GM23338 (cell line): ENCODE measurements at regions not wholly inside any gene's neighbourhood (a gene's known extent, or its start where the extent isn't known, plus 50 kb on each side); places are given as distances from the start of the nearest gene placed in this dataset.

Experiments used
- ATAC-seq: fragments of 200-7000 bp; cut with Tn5 transposase; 3 replicates; pipeline ENCODE4 v1.9.1; 2020
- DNase-seq: peaks from one replicate; pipeline ENCODE4 v3.0.0-alpha.2; 2015; ENCODE audit warnings: low spot score
- H2AFZ ChIP-seq: fragments of 200-600 bp; sonication (generic); 2 replicates; pipeline ENCODE4 v1.8.0; 2016; ENCODE audit warnings: antibody characterized with exemption, mild to moderate bottlenecking, moderate library complexity
- H3F3A ChIP-seq: fragments of 200-600 bp; sonication (generic); replicated peaks from 2 replicates; pipeline ENCODE4 v1.8.0; 2017; ENCODE audit warnings: antibody characterized with exemption, mixed run types, low read depth
- H3K27ac ChIP-seq: fragments of 200-600 bp; sonication (generic); 2 replicates; pipeline ENCODE4 v1.6.1; 2016; ENCODE audit warnings: low read depth
- H3K27me3 ChIP-seq: fragments of 200-600 bp; sonication (generic); 2 replicates; pipeline ENCODE4 v1.8.0; 2016; ENCODE audit warnings: mild to moderate bottlenecking, mixed run types, moderate library complexity; ENCODE audit not compliant: insufficient read depth
- H3K36me3 ChIP-seq: fragments of 200-600 bp; sonication (generic); 2 replicates; pipeline ENCODE4 v1.8.0; 2016; ENCODE audit warnings: mild to moderate bottlenecking; ENCODE audit not compliant: insufficient read depth
- H3K4me1 ChIP-seq: fragments of 200-600 bp; sonication (generic); 2 replicates; pipeline ENCODE4 v1.8.0; 2016; ENCODE audit warnings: mild to moderate bottlenecking, moderate library complexity; ENCODE audit not compliant: insufficient read depth
- H3K4me2 ChIP-seq: fragments of 200-600 bp; sonication (generic); 2 replicates; pipeline ENCODE4 v1.7.1; 2017; ENCODE audit warnings: mixed run types
- H3K4me3 ChIP-seq: fragments of 200-600 bp; sonication (generic); 2 replicates; pipeline ENCODE4 v1.6.1; 2016; ENCODE audit warnings: mixed run types
- H3K79me2 ChIP-seq: fragments of 200-600 bp; sonication (generic); replicated peaks from 2 replicates; pipeline ENCODE4 v1.8.0; 2017; ENCODE audit warnings: mild to moderate bottlenecking; ENCODE audit not compliant: insufficient read depth
- H3K9me2 ChIP-seq: fragments of 200-600 bp; sonication (generic); 2 replicates; pipeline ENCODE4 v1.8.0; 2017; ENCODE audit not compliant: insufficient read depth
- H4K20me1 ChIP-seq: fragments of 200-600 bp; sonication (generic); replicated peaks from 2 replicates; pipeline ENCODE4 v1.8.0; 2017; ENCODE audit warnings: mild to moderate bottlenecking; ENCODE audit not compliant: insufficient read depth
- H3K27ac Mint-ChIP-seq: 2 replicates; pipeline ENCODE4 v1.8.0; 2020; ENCODE audit warnings: inconsistent platforms, mild to moderate bottlenecking, moderate library complexity, mixed read lengths
- H3K27me3 Mint-ChIP-seq: 3 replicates; pipeline ENCODE4 v1.8.0; 2022; ENCODE audit warnings: low read depth, mild to moderate bottlenecking, moderate library complexity, mixed read lengths, inconsistent platforms; ENCODE audit not compliant: insufficient read depth, poor library complexity
- H3K36me3 Mint-ChIP-seq: 3 replicates; pipeline ENCODE4 v1.8.0; 2021; ENCODE audit warnings: low read depth, mild to moderate bottlenecking, inconsistent platforms, moderate library complexity, mixed read lengths
- H3K4me1 Mint-ChIP-seq: 3 replicates; pipeline ENCODE4 v1.8.0; 2020; ENCODE audit warnings: mild to moderate bottlenecking, inconsistent platforms, mixed read lengths
- H3K4me3 Mint-ChIP-seq: 3 replicates; pipeline ENCODE4 v1.8.0; 2021; ENCODE audit warnings: moderate library complexity, mild to moderate bottlenecking, inconsistent platforms, mixed read lengths
- H3K9me3 Mint-ChIP-seq: 3 replicates; pipeline ENCODE4 v1.8.0; 2020; ENCODE audit warnings: moderate library complexity, mild to moderate bottlenecking, inconsistent platforms, mixed read lengths
- EZH2 ChIP-seq: fragments of 200-600 bp; sonication (generic); IDR thresholded peaks from one replicate; pipeline ENCODE4 v1.8.0; 2017; ENCODE audit warnings: antibody characterized with exemption, mild to moderate bottlenecking, low read depth; ENCODE audit not compliant: unreplicated experiment
- EZH2phosphoT487 ChIP-seq: fragments of 200-600 bp; sonication (generic); IDR thresholded peaks from one replicate; pipeline ENCODE4 v1.8.1; 2018; ENCODE audit warnings: antibody characterized with exemption; ENCODE audit not compliant: unreplicated experiment
- ZNF462 ChIP-seq: fragments of 250-450 bp; sonication (Bioruptor Pico); IDR thresholded peaks from 2 replicates; pipeline ENCODE4 v1.5.0; 2020; ENCODE audit warnings: mild to moderate bottlenecking, moderate library complexity
- TF ChIP-seq, protein P1 (sequence below): IDR thresholded peaks from one replicate; pipeline ENCODE4 v1.6.1; 2018; ENCODE audit warnings: antibody characterized with exemption; ENCODE audit not compliant: unreplicated experiment

- Histone ChIP-seq H2AFZ (no peak overlapping the region), H4K20me1 (no peaks in the 10 kb centered on the region), H3K9me2 (no peaks in the 10 kb centered on the region), H3K4me1 (peaks cover 40% of the 10 kb centered on the region), H3K27me3 (no peaks in the 10 kb centered on the region), H3K4me3 (no peak overlapping the region), H3K36me3 (no peaks in the 10 kb centered on the region), H3F3A (no peaks in the 10 kb centered on the region), H3K4me2 (no peak overlapping the region), H3K27ac (no peak overlapping the region), H3K79me2 (peaks cover 83% of the 10 kb centered on the region)
- DNase-seq (no peak), ATAC-seq (no peak)
- Mint-ChIP-seq H3K27me3 (peaks cover 14% of the 10 kb centered on the region), H3K4me3 (no peak overlapping the region), H3K36me3 (peaks cover 11% of the 10 kb centered on the region; the same call in 1 of the 3 replicates), H3K27ac (peak overlapping the region; percentile 40; the same call in 1 of the 2 replicates), H3K9me3 (no peaks in the 10 kb centered on the region), H3K4me1 (peaks cover 51% of the 10 kb centered on the region)
- TF ChIP-seq EZH2 (no peak), EZH2phosphoT487 (no peak), ZNF462 (CRISPR knock-in tag) (no peak)
These were observed 69.6 kb upstream of the MACF1 start for GRCh38 chr1:39134768-39135333.

DNA sequence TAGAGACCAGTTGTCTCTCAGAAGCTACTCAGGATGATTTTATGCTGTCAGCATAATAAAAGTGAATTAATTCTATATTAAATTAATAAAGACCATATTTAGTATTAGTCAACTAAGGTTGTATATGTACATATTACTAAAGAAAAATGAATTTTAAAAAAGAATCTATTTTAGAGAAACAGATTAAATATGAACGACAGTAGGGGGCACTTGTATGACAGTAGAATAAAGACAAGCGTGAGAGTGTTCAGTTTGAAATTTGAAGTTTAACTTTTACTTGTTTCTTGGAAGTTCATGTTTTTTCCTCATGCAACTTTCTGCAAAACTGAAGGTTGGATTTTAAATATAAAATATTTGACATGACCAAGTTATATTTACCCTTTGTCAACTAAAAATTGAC lies 67.9 kb upstream of the MACF1 start:
- no peaks in the 10 kb centered on the region for H3K27me3 ChIP-seq
- no peaks in the 10 kb centered on the region for H4K20me1 ChIP-seq
- H3K79me2 ChIP-seq, result peaks cover 81% of the 10 kb centered on the region
- H3K36me3 ChIP-seq, result no peaks in the 10 kb centered on the region
- H3K27ac ChIP-seq, result no peak overlapping the region
- H3K4me1 ChIP-seq, result peaks cover 39% of the 10 kb centered on the region
- Mint-ChIP-seq H3K4me3 (no peak overlapping the region), H3K27ac (no peak overlapping the region), H3K27me3 (peaks cover 14% of the 10 kb centered on the region), H3K4me1 (peaks cover 49% of the 10 kb centered on the region), H3K9me3 (no peaks in the 10 kb centered on the region), H3K36me3 (peaks cover 11% of the 10 kb centered on the region; the same call in 1 of the 3 replicates)
- H3K9me2 ChIP-seq, result no peaks in the 10 kb centered on the region
- no peak overlapping the region for H2AFZ ChIP-seq
- H3K4me3 ChIP-seq, result no peak overlapping the region
- peaks cover 15% of the 10 kb centered on the region for H3F3A ChIP-seq
- no peak overlapping the region for H3K4me2 ChIP-seq
- DNase-seq (no peak), ATAC-seq (no peak)
- TF ChIP-seq, protein P1, sequence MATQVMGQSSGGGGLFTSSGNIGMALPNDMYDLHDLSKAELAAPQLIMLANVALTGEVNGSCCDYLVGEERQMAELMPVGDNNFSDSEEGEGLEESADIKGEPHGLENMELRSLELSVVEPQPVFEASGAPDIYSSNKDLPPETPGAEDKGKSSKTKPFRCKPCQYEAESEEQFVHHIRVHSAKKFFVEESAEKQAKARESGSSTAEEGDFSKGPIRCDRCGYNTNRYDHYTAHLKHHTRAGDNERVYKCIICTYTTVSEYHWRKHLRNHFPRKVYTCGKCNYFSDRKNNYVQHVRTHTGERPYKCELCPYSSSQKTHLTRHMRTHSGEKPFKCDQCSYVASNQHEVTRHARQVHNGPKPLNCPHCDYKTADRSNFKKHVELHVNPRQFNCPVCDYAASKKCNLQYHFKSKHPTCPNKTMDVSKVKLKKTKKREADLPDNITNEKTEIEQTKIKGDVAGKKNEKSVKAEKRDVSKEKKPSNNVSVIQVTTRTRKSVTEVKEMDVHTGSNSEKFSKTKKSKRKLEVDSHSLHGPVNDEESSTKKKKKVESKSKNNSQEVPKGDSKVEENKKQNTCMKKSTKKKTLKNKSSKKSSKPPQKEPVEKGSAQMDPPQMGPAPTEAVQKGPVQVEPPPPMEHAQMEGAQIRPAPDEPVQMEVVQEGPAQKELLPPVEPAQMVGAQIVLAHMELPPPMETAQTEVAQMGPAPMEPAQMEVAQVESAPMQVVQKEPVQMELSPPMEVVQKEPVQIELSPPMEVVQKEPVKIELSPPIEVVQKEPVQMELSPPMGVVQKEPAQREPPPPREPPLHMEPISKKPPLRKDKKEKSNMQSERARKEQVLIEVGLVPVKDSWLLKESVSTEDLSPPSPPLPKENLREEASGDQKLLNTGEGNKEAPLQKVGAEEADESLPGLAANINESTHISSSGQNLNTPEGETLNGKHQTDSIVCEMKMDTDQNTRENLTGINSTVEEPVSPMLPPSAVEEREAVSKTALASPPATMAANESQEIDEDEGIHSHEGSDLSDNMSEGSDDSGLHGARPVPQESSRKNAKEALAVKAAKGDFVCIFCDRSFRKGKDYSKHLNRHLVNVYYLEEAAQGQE, result no peak
